ENCODE measurements at regions not wholly inside any gene's neighbourhood (a gene's known extent, or its start where the extent isn't known, plus 50 kb on each side); places are given as distances from the start of the nearest gene placed in this dataset.

- TF ChIP-seq CTCF (IDR thresholded peaks at IDR 0.05; ENCODE audit: insufficient read depth, low read length) (no peak), REST (IDR thresholded peaks at IDR 0.05; ENCODE audit: insufficient replicate concordance, low read depth) (no peak), GABPA (IDR thresholded peaks at IDR 0.05; ENCODE audit: low read depth) (no peak)
These were observed 128.6 kb downstream of the NAV1 start for GRCh38 chr1:201667479-201667878.

All from HL-60 (cell line).